ENCODE measurements at regions not wholly inside any gene's neighbourhood (a gene's known extent, or its start where the extent isn't known, plus 50 kb on each side); places are given as distances from the start of the nearest gene placed in this dataset.

DNA sequence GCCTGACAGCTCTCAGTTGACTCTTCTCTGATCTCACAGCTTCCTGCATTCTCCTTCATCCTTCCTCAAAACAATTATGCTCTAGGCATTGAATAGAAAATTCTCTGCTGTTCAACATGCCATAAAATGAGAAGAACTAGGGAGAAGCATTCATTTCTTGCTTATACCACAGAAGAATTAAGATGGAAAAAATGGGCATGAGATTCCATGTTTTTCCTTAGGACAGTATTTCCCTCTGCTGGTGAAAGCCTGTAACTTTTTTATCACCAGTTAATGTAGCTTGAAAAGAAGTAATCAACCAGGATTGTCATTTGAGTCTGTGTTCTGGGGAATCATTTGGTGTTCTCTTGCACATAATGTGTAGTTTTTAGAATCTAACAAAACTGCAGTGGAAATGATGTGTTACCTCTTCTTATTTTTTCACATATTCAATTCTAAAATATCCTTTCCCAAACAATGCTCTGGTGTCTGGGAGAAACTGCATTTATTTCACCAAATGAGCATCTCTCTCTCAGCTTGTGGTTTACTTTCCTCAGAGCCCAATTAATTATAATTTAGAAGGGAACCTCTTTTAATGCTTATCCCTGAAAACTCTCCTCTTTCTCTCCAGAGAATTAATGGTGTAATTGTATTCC is 92.8 kb upstream of the DCBLD2 start:
- peak; percentile 76 for DNase-seq (ENCODE audit: low read depth)
- TF ChIP-seq, protein P1, sequence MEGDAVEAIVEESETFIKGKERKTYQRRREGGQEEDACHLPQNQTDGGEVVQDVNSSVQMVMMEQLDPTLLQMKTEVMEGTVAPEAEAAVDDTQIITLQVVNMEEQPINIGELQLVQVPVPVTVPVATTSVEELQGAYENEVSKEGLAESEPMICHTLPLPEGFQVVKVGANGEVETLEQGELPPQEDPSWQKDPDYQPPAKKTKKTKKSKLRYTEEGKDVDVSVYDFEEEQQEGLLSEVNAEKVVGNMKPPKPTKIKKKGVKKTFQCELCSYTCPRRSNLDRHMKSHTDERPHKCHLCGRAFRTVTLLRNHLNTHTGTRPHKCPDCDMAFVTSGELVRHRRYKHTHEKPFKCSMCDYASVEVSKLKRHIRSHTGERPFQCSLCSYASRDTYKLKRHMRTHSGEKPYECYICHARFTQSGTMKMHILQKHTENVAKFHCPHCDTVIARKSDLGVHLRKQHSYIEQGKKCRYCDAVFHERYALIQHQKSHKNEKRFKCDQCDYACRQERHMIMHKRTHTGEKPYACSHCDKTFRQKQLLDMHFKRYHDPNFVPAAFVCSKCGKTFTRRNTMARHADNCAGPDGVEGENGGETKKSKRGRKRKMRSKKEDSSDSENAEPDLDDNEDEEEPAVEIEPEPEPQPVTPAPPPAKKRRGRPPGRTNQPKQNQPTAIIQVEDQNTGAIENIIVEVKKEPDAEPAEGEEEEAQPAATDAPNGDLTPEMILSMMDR (IDR thresholded peaks at IDR 0.05; ENCODE audit: insufficient read depth, low read depth, low read length) = peak; percentile 70

DNA sequence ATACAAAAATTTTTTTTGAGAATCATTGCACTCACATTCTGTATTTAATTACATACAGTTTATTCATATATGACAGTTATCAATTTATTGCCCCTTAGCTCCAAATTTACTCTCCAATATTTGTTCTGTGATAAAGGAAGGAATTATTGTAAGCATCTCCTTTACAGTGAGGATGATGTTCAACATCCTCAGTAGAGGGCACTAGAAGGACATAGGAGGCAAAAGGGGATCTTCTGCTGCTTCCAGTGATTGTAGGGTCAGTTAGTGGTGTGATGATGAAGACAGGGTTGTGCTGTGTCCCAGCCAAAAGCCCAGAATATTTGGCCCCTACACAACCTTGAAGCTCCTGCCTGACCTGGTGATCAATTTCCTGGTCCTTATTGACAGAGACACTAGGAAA is 89.9 kb upstream of the DCBLD2 start:
- H3K4me3 ChIP-seq (ENCODE audit: low read depth, low read length) = no peak overlapping the region
- DNase-seq (ENCODE audit: low read depth) = no peak
- TF ChIP-seq, protein P1 (IDR thresholded peaks at IDR 0.05; ENCODE audit: insufficient read depth, low read depth, low read length) = peak; percentile 22

More for the DNA sequence above, 92.8 kb upstream of the DCBLD2 start:
- no peak overlapping the region for H3K4me3 ChIP-seq (ENCODE audit: low read depth, low read length)

DNA sequence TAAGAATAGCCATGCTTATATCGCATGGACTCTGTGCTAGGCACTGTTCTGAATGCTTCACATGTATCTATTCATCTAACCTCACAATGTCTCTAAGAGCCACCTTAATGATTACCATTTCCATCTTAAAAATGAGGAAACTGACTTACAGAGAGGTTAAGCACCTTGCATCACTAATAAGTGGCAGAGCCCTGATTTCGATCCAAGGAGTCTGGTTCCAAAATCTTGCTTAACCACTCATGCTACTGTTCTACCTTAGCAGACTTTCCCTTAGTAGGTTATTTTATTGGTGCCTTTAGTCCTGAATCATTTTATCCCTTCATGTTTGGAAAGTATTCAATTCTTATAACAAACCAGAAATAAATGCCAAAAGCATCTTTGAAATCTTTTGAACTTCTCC is 89.2 kb upstream of the DCBLD2 start:
- TF ChIP-seq, protein P1 (IDR thresholded peaks at IDR 0.05; ENCODE audit: insufficient read depth, low read depth, low read length) = no peak
- no peak for DNase-seq (ENCODE audit: low read depth)
- H3K4me3 ChIP-seq (ENCODE audit: low read depth, low read length) = no peak overlapping the region

DNA sequence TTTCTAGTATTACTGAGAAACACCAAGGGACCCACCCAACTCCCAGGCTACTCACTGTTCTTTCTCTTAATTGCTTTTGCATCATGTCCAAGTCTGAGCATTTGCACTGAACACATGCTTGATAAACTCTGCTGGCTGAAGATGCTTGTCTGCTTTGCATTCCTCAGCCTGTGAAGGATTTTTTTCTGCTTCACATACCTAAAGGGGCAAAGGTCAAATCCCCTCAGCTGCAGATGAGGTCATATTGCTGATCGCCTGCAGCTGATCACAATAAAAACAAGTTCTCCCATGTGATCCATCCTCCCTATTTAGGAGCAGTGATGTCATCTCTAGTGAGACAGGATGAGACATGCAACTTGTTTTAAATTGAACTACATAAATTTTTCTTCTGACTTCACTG is 84.6 kb upstream of the DCBLD2 start:
- TF ChIP-seq, protein P1 (IDR thresholded peaks at IDR 0.05; ENCODE audit: insufficient read depth, low read depth, low read length) = no peak
- no peak overlapping the region for H3K4me3 ChIP-seq (ENCODE audit: low read depth, low read length)
- DNase-seq (ENCODE audit: low read depth) = peak; percentile 99

DNA sequence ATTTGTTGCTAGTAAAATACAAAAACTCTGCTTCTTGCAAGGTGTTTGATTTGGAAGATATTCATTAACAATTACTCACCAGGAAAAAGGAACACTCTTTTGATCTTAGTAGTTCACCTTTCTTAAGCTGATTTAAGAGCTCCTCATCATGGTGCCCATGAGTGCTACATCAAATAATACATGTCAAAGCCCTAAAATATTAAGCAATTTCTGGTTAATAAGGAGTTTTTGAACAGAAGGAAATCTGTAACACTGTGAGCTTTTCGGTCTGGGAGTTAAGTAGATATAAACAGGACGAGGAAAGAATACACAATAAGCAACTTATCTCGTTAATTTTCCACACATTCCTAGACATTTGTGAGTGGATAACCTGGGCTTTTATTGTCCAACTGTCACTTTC is 83.9 kb upstream of the DCBLD2 start:
- H3K4me3 ChIP-seq (ENCODE audit: low read depth, low read length) = no peak overlapping the region

DNA sequence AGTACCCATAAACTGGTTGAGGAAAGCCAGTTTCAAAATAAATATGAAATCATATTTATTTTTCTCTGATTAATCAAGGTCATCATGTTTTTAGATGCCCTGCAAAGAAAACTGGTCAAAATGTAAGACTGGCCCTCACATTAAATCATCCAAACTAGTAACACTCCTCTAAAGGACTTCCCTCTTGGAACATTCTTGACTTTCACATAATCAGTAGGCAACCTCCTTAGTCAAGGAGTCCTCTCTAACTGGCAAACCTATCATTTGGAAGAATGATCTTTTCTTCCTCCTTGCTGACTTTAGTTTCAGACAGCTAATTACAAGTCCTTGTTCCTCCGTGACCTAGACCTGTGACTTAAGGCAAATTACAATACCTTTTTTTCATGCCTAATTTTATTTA is 82.5 kb upstream of the DCBLD2 start:
- H3K4me3 ChIP-seq (ENCODE audit: low read depth, low read length) = no peak overlapping the region
- TF ChIP-seq, protein P1 (IDR thresholded peaks at IDR 0.05; ENCODE audit: insufficient read depth, low read depth, low read length) = no peak
- no peak for DNase-seq (ENCODE audit: low read depth)

More for the DNA sequence above, 83.9 kb upstream of the DCBLD2 start:
- DNase-seq (ENCODE audit: low read depth) = peak; percentile 45
- TF ChIP-seq, protein P1 (IDR thresholded peaks at IDR 0.05; ENCODE audit: insufficient read depth, low read depth, low read length) = no peak

DNA sequence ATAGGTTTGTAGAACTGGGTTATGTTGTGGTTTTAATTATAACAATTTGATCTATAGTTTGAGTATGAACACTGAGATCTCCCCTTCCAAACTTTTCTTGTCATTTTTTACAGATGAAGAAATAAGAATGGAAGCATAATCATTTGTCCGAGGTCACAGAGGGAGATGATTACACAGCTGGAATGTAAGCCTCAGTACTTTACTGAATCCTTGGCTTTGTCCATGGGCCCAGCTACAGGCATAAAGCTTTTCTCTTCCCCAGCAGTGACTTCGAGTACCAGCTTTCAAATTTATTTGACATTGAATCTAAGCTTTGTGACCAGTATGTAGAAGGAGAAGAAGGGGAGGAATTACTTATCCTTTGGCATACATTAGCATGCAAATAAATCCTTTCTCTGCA is 80.9 kb upstream of the DCBLD2 start:
- TF ChIP-seq, protein P1 (IDR thresholded peaks at IDR 0.05; ENCODE audit: insufficient read depth, low read depth, low read length) = no peak
- no peak overlapping the region for H3K4me3 ChIP-seq (ENCODE audit: low read depth, low read length)
- DNase-seq (ENCODE audit: low read depth) = no peak
